Keratinocyte (primary cell): ENCODE measurements at regions not wholly inside any gene's neighbourhood (a gene's known extent, or its start where the extent isn't known, plus 50 kb on each side); places are given as distances from the start of the nearest gene placed in this dataset.

Experiments used
- DNase-seq: peaks from one replicate; pipeline ENCODE4 v3.0.0-alpha.2; 2011; ENCODE audit warnings: low read depth, missing footprints, low spot score
- FAIRE-seq: peaks from 2 replicates; lab custom pipeline; 2011; peaks lifted over from hg19 to GRCh38; lab: Jason Lieb, UNC
- H2AFZ ChIP-seq: 2 replicates; pipeline ENCODE4 v1.6.0; 2012; ENCODE audit warnings: low read length, control low read depth, inconsistent platforms; ENCODE audit not compliant: control insufficient read depth
- H3K27ac ChIP-seq: 2 replicates; pipeline ENCODE4 v1.5.1; 2011; ENCODE audit warnings: low read length; ENCODE audit not compliant: control insufficient read depth, insufficient read depth
- H3K27me3 ChIP-seq: 3 replicates; pipeline ENCODE4 v1.6.0; 2011; ENCODE audit warnings: low read length; ENCODE audit not compliant: control insufficient read depth, insufficient read depth; ENCODE audit errors: extremely low read depth
- H3K36me3 ChIP-seq, 2 experiments: 2 replicates in 1 of 2; 3 replicates in 1 of 2; pipeline ENCODE4 v1.5.1; 2011; ENCODE audit warnings: low read length in 2 of 2, mild to moderate bottlenecking in 1 of 2; ENCODE audit not compliant: control insufficient read depth in 2 of 2, insufficient read depth in 2 of 2; ENCODE audit errors: extremely low read depth in 1 of 2
- H3K4me1 ChIP-seq: 3 replicates; pipeline ENCODE4 v1.5.1; 2011; ENCODE audit warnings: low read length; ENCODE audit not compliant: control insufficient read depth, insufficient read depth; ENCODE audit errors: extremely low read depth
- H3K4me2 ChIP-seq: 3 replicates; pipeline ENCODE4 v1.6.0; 2011; ENCODE audit warnings: low read depth, low read length; ENCODE audit not compliant: control insufficient read depth, insufficient read depth; ENCODE audit errors: extremely low read depth
- H3K4me3 ChIP-seq, 3 experiments: fragments of 200-600 bp in 1 of 3; sonication (generic) in 1 of 3; 2 replicates in 2 of 3; 3 replicates in 1 of 3; pipeline ENCODE4 v1.5.1; 2011 to 2016; ENCODE audit warnings: low read length in 3 of 3, mild to moderate bottlenecking in 3 of 3, control low read depth in 2 of 3, inconsistent platforms in 1 of 3, low read depth in 1 of 3, mixed read lengths in 1 of 3, mixed run types in 1 of 3, moderate library complexity in 1 of 3; ENCODE audit not compliant: control insufficient read depth in 2 of 3, insufficient read depth in 2 of 3; ENCODE audit errors: extremely low read depth in 1 of 3
- H3K79me2 ChIP-seq: 2 replicates; pipeline ENCODE4 v1.6.0; 2012; ENCODE audit warnings: low read length; ENCODE audit not compliant: control insufficient read depth, insufficient read depth
- H3K9ac ChIP-seq: 3 replicates; pipeline ENCODE4 v1.6.0; 2011; ENCODE audit warnings: low read length; ENCODE audit not compliant: control insufficient read depth, insufficient read depth; ENCODE audit errors: extremely low read depth
- H3K9me1 ChIP-seq: 3 replicates; pipeline ENCODE4 v1.6.0; 2011; ENCODE audit warnings: low read length; ENCODE audit not compliant: control insufficient read depth, insufficient read depth; ENCODE audit errors: extremely low read depth
- H3K9me3 ChIP-seq: 2 replicates; pipeline ENCODE4 v1.5.1; 2012; ENCODE audit warnings: low read depth, low read length; ENCODE audit not compliant: control insufficient read depth
- H4K20me1 ChIP-seq: 3 replicates; pipeline ENCODE4 v1.6.0; 2011; ENCODE audit warnings: low read length; ENCODE audit not compliant: control insufficient read depth, insufficient read depth; ENCODE audit errors: extremely low read depth
- EZH2 ChIP-seq: IDR thresholded peaks from one replicate; pipeline ENCODE4 v1.6.1; 2012; ENCODE audit warnings: inconsistent platforms, mild to moderate bottlenecking, low read length, moderate library complexity
- dilution Hi-C: fragments of 300-500 bp; cut with MboI; formaldehyde crosslinking; loops from one replicate; pipeline ENCODE4 v1.7.0; 2020; ENCODE audit warnings: low sequenced_read_pairs; ENCODE audit not compliant: extremely low pct_ligation_motif_present
- TF ChIP-seq, protein P1 (sequence below), 3 experiments: IDR thresholded peaks in 1 of 3; conservative IDR thresholded peaks in 1 of 3; optimal IDR thresholded peaks in 1 of 3; 2 replicates in 2 of 3; 3 replicates in 1 of 3; pipeline versions ENCODE3 to v1.5.1; 2011; ENCODE audit warnings: low read length in 3 of 3, mild to moderate bottlenecking in 3 of 3, moderate library complexity in 2 of 3, control low read depth in 1 of 3, inconsistent platforms in 1 of 3; ENCODE audit not compliant: insufficient read depth in 2 of 3; ENCODE audit errors: extremely low read depth in 1 of 3

DNA sequence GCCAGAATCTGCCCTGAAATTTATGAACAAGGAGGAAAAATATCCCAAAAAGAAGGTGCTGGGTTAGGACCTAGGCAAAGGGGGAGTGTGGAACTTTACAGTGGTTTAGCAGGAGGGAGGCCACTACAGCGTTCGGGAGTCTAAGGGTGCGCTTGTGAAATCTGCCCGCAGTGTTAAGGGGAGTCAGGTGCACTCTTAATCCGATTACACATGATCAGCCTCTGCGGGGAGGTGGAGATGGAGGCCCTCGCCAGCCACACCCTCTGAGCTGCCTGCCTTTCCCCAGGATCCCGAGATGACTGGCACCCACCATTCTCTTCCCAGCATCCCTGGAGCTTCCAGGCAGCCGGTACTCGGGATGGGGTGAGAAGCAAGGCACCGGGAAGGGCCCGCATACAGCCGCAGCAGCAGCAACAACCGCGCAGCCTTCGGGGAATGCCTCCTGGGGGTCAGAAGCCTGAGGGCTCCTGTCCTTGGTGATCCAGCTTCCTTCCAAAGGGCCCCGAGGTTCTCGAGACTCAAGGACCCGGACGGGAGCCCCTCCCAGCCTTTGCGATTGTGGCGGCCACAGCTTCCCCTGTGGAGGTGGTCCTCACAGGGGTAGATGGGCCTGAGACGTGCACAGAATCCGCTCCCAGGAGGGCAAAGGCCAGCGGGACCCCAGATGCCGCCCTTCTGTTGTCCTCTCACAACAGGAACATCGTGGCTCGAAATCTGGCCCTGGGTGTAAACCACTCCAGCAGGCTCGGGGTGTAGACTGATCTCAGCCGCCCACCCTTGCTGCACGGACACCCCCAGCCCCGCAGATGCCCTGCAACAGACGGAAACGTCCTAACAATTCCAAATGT is 57.3 kb upstream of the CST7 start:
- dilution Hi-C loops = no loop called here
- Histone ChIP-seq H3K36me3 (no peaks in the 10 kb centered on the region), H3K4me1 (no peaks in the 10 kb centered on the region), H3K27ac (no peak overlapping the region), H2AFZ (no peak overlapping the region), H3K4me2 (no peak overlapping the region), H3K9me1 (no peaks in the 10 kb centered on the region), H3K9ac (no peak overlapping the region), H3K79me2 (no peaks in the 10 kb centered on the region), H3K4me3 (no peak overlapping the region), H4K20me1 (no peaks in the 10 kb centered on the region), H3K9me3 (no peaks in the 10 kb centered on the region), H3K27me3 (no peaks in the 10 kb centered on the region)
- DNase-seq (no peak), FAIRE-seq (no peak)
- TF ChIP-seq, protein P1, sequence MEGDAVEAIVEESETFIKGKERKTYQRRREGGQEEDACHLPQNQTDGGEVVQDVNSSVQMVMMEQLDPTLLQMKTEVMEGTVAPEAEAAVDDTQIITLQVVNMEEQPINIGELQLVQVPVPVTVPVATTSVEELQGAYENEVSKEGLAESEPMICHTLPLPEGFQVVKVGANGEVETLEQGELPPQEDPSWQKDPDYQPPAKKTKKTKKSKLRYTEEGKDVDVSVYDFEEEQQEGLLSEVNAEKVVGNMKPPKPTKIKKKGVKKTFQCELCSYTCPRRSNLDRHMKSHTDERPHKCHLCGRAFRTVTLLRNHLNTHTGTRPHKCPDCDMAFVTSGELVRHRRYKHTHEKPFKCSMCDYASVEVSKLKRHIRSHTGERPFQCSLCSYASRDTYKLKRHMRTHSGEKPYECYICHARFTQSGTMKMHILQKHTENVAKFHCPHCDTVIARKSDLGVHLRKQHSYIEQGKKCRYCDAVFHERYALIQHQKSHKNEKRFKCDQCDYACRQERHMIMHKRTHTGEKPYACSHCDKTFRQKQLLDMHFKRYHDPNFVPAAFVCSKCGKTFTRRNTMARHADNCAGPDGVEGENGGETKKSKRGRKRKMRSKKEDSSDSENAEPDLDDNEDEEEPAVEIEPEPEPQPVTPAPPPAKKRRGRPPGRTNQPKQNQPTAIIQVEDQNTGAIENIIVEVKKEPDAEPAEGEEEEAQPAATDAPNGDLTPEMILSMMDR (optimal IDR thresholded peaks at IDR 0.05 in 1 of 3, IDR thresholded peaks at IDR 0.05 in 1 of 3, conservative IDR thresholded peaks at IDR 0.05 in 1 of 3; ENCODE audit: extremely low read depth in 1 of 3, insufficient read depth in 2 of 3, low read length in 3 of 3) = no peak
- TF ChIP-seq EZH2 = no peak

DNA sequence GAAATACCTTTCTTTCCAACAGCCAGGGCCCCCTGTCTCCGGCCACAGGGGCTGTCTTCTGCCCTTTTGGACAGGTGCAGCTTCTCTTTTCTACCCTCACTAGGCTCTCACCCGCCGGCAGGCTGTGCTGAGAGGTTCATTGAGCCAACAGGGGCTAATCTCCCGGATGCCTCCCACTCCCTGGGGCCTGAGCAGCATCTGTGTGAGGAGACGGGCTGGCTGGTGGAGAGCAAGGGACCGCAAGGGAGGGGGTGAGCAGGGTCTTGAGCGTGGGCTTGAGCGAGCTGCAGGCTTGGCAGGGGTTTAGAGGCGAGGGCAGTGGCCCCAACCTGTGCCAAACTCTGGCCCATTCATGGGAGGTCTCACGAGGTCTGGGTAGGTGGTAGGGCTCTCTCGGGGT is 56.5 kb upstream of the CST7 start:
- H4K20me1 ChIP-seq = no peaks in the 10 kb centered on the region
- H3K9ac ChIP-seq = no peak overlapping the region
- H2AFZ ChIP-seq = no peak overlapping the region
- H3K9me3 ChIP-seq = no peaks in the 10 kb centered on the region
- no peak overlapping the region for H3K4me3 ChIP-seq
- H3K27ac ChIP-seq = no peak overlapping the region
- H3K79me2 ChIP-seq = no peaks in the 10 kb centered on the region
- TF ChIP-seq, protein P1 (optimal IDR thresholded peaks at IDR 0.05 in 1 of 3, IDR thresholded peaks at IDR 0.05 in 1 of 3, conservative IDR thresholded peaks at IDR 0.05 in 1 of 3; ENCODE audit: extremely low read depth in 1 of 3, insufficient read depth in 2 of 3, low read length in 3 of 3) = no peak
- no peak for TF ChIP-seq EZH2
- H3K9me1 ChIP-seq = no peaks in the 10 kb centered on the region
- H3K27me3 ChIP-seq = no peaks in the 10 kb centered on the region
- H3K4me2 ChIP-seq = no peak overlapping the region
- dilution Hi-C loops = no loop called here
- H3K4me1 ChIP-seq = no peaks in the 10 kb centered on the region
- no peak for FAIRE-seq
- no peaks in the 10 kb centered on the region for H3K36me3 ChIP-seq
- no peak for DNase-seq
